IMR-90 (cell line): ENCODE measurements at regions not wholly inside any gene's neighbourhood (a gene's known extent, or its start where the extent isn't known, plus 50 kb on each side); places are given as distances from the start of the nearest gene placed in this dataset.

Experiments used
- ATAC-seq: fragments of 200-7000 bp; cut with Tn5 transposase; 2 replicates; pipeline ENCODE4 v1.9.1; 2020; ENCODE audit warnings: low read depth, mild to moderate bottlenecking, moderate library complexity
- BruUV-seq: library from RNA; stranded (reverse); fragments of 400-500 nt; replicated peaks from 2 replicates; lab custom pipeline; 2021; lab: Mats Ljungman, UMichigan
- CTCF ChIA-PET: fragments of 300-600 bp; formaldehyde crosslinking; extraction: SDS; loops from one replicate; lab custom pipeline; 2021; ENCODE audit warnings: antibody characterized with exemption; lab: Yijun Ruan, JAX
- POLR2A ChIA-PET: fragments of 300-600 bp; sonication (Branson Sonifier 250); formaldehyde crosslinking; loops from one replicate; lab custom pipeline; 2022; ENCODE audit warnings: antibody characterized with exemption; ENCODE audit not compliant: unreplicated experiment; lab: Charles Lee
- DNase-seq: peaks from one replicate; pipeline ENCODE4 v3.0.0; 2013
- H2AFZ ChIP-seq: replicated peaks from 2 replicates; pipeline ENCODE3; 2013; ENCODE audit warnings: low read length, mild to moderate bottlenecking; ENCODE audit not compliant: poor library complexity
- H2AK5ac ChIP-seq: 2 replicates; pipeline ENCODE4 v1.6.1; 2013; ENCODE audit warnings: low read depth, low read length, inconsistent platforms
- H2AK9ac ChIP-seq: replicated peaks from 2 replicates; pipeline ENCODE3; 2013; ENCODE audit warnings: mild to moderate bottlenecking, low read depth, low read length, moderate library complexity; ENCODE audit not compliant: poor library complexity
- H2BK120ac ChIP-seq: 2 replicates; pipeline ENCODE4 v1.6.1; 2013; ENCODE audit warnings: low read depth, low read length, inconsistent platforms
- H2BK15ac ChIP-seq: 3 replicates; pipeline ENCODE4 v1.6.1; 2013; ENCODE audit warnings: low read depth, low read length, inconsistent platforms
- H2BK20ac ChIP-seq: 2 replicates; pipeline ENCODE4 v1.6.1; 2013; ENCODE audit warnings: low read depth, mild to moderate bottlenecking, inconsistent platforms, low read length, moderate library complexity
- H2BK5ac ChIP-seq: 2 replicates; pipeline ENCODE4 v1.6.1; 2013; ENCODE audit warnings: mild to moderate bottlenecking, low read depth, low read length, inconsistent platforms; ENCODE audit not compliant: poor library complexity, severe bottlenecking
- H3K14ac ChIP-seq: replicated peaks from 2 replicates; pipeline ENCODE4 v1.6.1; 2013; ENCODE audit warnings: low read depth, low read length, inconsistent platforms
- H3K18ac ChIP-seq: 2 replicates; pipeline ENCODE4 v1.6.1; 2013; ENCODE audit warnings: low read depth, low read length, control low read depth
- H3K23ac ChIP-seq: 2 replicates; pipeline ENCODE4 v1.6.1; 2013; ENCODE audit warnings: low read depth, low read length, inconsistent platforms
- H3K27ac ChIP-seq: 2 replicates; pipeline ENCODE4 v1.5.1; 2013; ENCODE audit warnings: mild to moderate bottlenecking, control low read depth, low read length; ENCODE audit not compliant: insufficient read depth
- H3K27me3 ChIP-seq: 2 replicates; pipeline ENCODE4 v1.6.1; 2013; ENCODE audit warnings: low read length; ENCODE audit not compliant: control insufficient read depth, insufficient read depth
- H3K36me3 ChIP-seq: 2 replicates; pipeline ENCODE4 v1.6.1; 2013; ENCODE audit warnings: low read length, mixed read lengths; ENCODE audit not compliant: control insufficient read depth, insufficient read depth
- H3K4ac ChIP-seq: 2 replicates; pipeline ENCODE4 v1.6.1; 2013; ENCODE audit warnings: low read depth, low read length, inconsistent platforms
- H3K4me1 ChIP-seq: 2 replicates; pipeline ENCODE4 v1.6.1; 2013; ENCODE audit warnings: low read length, mixed read lengths; ENCODE audit not compliant: control insufficient read depth, insufficient read depth
- H3K4me2 ChIP-seq: 2 replicates; pipeline ENCODE4 v1.6.1; 2013; ENCODE audit warnings: low read depth, mild to moderate bottlenecking, control low read depth, low read length, moderate library complexity
- H3K4me3 ChIP-seq: 2 replicates; pipeline ENCODE4 v1.5.1; 2013; ENCODE audit warnings: low read depth, mild to moderate bottlenecking, control low read depth, low read length, moderate library complexity; ENCODE audit not compliant: insufficient read depth
- H3K56ac ChIP-seq: 2 replicates; pipeline ENCODE4 v1.6.1; 2013; ENCODE audit warnings: low read length, inconsistent platforms; ENCODE audit not compliant: insufficient read depth; ENCODE audit errors: extremely low read depth
- H3K79me1 ChIP-seq, 2 experiments: 2 replicates each; pipeline ENCODE4 v1.6.1; 2013; ENCODE audit warnings: low read length in 2 of 2, inconsistent platforms in 1 of 2, low read depth in 1 of 2
- H3K9ac ChIP-seq: 2 replicates; pipeline ENCODE4 v1.6.1; 2013; ENCODE audit warnings: low read depth, low read length, control low read depth
- H3K9me1 ChIP-seq: 2 replicates; pipeline ENCODE4 v1.6.1; 2013; ENCODE audit warnings: low read length, inconsistent platforms; ENCODE audit not compliant: insufficient read depth
- H3K9me3 ChIP-seq: 2 replicates; pipeline ENCODE4 v1.6.1; 2013; ENCODE audit warnings: low read length; ENCODE audit not compliant: control insufficient read depth, insufficient read depth
- H4K20me1 ChIP-seq: 2 replicates; pipeline ENCODE4 v1.6.1; 2013; ENCODE audit warnings: low read length, inconsistent platforms; ENCODE audit not compliant: insufficient read depth
- H4K5ac ChIP-seq: 2 replicates; pipeline ENCODE4 v1.6.1; 2013; ENCODE audit warnings: mild to moderate bottlenecking, low read depth, low read length, control low read depth
- H4K8ac ChIP-seq, 2 experiments: 2 replicates each; pipeline ENCODE4 v1.6.1; 2013; ENCODE audit warnings: low read depth in 2 of 2, low read length in 2 of 2, control low read depth in 1 of 2, inconsistent platforms in 1 of 2
- H4K91ac ChIP-seq: 2 replicates; pipeline ENCODE4 v1.6.1; 2013; ENCODE audit warnings: low read depth, low read length, inconsistent platforms; ENCODE audit not compliant: insufficient read depth
- CEBPB ChIP-seq: IDR thresholded peaks from 2 replicates; pipeline ENCODE4 v1.6.1; 2012; ENCODE audit warnings: low read depth, low read length, improper control_type of control experiment
- CHD1 ChIP-seq: IDR thresholded peaks from 2 replicates; pipeline ENCODE4 v1.6.1; 2012; ENCODE audit warnings: low read depth, low read length, improper control_type of control experiment
- FOS ChIP-seq: fragments of 150-350 bp; IDR thresholded peaks from 2 replicates; pipeline ENCODE4 v1.6.1; 2016; ENCODE audit warnings: low read depth, low read length
- MAFK ChIP-seq: IDR thresholded peaks from 2 replicates; pipeline ENCODE4 v1.6.1; 2012; ENCODE audit warnings: low read depth, low read length, improper control_type of control experiment
- MAZ ChIP-seq: IDR thresholded peaks from 2 replicates; pipeline ENCODE4 v1.6.1; 2012; ENCODE audit warnings: low read depth, mild to moderate bottlenecking, low read length, improper control_type of control experiment, moderate library complexity, borderline replicate concordance
- MXI1 ChIP-seq: IDR thresholded peaks from 2 replicates; pipeline ENCODE4 v1.6.1; 2012; ENCODE audit warnings: low read depth, mild to moderate bottlenecking, low read length, moderate library complexity, borderline replicate concordance
- RCOR1 ChIP-seq: IDR thresholded peaks from 2 replicates; pipeline ENCODE4 v1.6.1; 2012; ENCODE audit warnings: mild to moderate bottlenecking, low read length, improper control_type of control experiment; ENCODE audit not compliant: insufficient replicate concordance
- RFX5 ChIP-seq: IDR thresholded peaks from 2 replicates; pipeline ENCODE4 v1.8.0; 2012; ENCODE audit warnings: low read depth, mild to moderate bottlenecking, low read length, moderate library complexity
- SMC3 ChIP-seq: fragments of 150-350 bp; IDR thresholded peaks from 2 replicates; pipeline ENCODE4 v1.6.1; 2016; ENCODE audit warnings: low read depth, mild to moderate bottlenecking, antibody characterized with exemption, low read length, moderate library complexity
- WGBS, 2 experiments: methylation state at CpG; one replicate each; pipeline versions ENCODE4 v1.1.5 to v1.1.7; 2013; ENCODE audit warnings: missing lambda C conversion rate in 2 of 2; ENCODE audit not compliant: insufficient read length in 1 of 2; ENCODE audit errors: extremely low coverage in 2 of 2; 5-methylcytosine and 5-hydroxymethylcytosine counted together
- dilution Hi-C: fragments of 300-500 bp; cut with HindIII; formaldehyde crosslinking; loops from one replicate; pipeline ENCODE4 v1.14.3; 2018; ENCODE audit warnings: low sequenced_read_pairs; ENCODE audit not compliant: unreplicated experiment
- in situ Hi-C: fragments of 300-500 bp; cut with MboI; formaldehyde crosslinking; loops from 3 replicates; pipeline ENCODE4 v1.14.3; 2019; ENCODE audit warnings: low sequenced_read_pairs, inconsistent platforms, mixed read lengths
- intact Hi-C: fragments of 100-400 bp; cut with micrococcal nuclease; formaldehyde crosslinking; loops from 2 replicates; pipeline ENCODE4 v1.10.0; 2022
- TF ChIP-seq, protein P1 (sequence below): fragments of 150-350 bp; IDR thresholded peaks from 2 replicates; pipeline ENCODE4 v1.6.1; 2016; ENCODE audit warnings: low read depth, mild to moderate bottlenecking, low read length, moderate library complexity, borderline replicate concordance

DNA sequence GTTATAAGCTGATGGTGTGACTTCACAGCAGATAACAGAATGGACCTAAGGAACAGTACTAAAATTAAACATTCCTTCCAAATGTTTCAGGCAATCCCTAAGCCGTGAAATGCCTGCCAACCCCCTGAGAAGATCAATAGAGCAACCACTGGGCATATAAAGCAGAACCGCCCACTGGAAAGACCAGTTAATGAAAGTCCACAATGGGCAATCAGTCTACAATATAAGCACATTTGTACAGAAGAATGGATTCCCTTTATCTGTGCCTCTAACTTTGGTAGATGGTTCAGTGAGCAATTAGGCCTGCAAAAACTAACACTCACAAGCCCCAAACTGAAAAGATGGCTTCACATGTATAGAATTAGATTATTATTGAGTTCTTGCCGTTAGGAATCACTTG lies 286.6 kb downstream of the UBE3D start:
- no peak overlapping the region for H3K27ac ChIP-seq
- no peak overlapping the region for H2AK9ac ChIP-seq
- in situ Hi-C loops: no loop called here
- no peak overlapping the region for H2BK15ac ChIP-seq
- H2BK20ac ChIP-seq: no peak overlapping the region
- DNase-seq: no peak
- H3K4ac ChIP-seq: no peak overlapping the region
- WGBS, 2 experiments: no CpG with 5 or more reads among the region's 3 CpGs
- no peak overlapping the region for H2AFZ ChIP-seq
- no peaks in the 10 kb centered on the region for H3K4me1 ChIP-seq
- no peak overlapping the region for H2AK5ac ChIP-seq
- CTCF ChIA-PET: no interaction called here
- H3K9me1 ChIP-seq: no peaks in the 10 kb centered on the region
- no peak overlapping the region for H4K91ac ChIP-seq
- H3K79me1 ChIP-seq: no peaks in the 10 kb centered on the region
- H3K9ac ChIP-seq: no peak overlapping the region
- POLR2A ChIA-PET: no interaction called here
- BruUV-seq: no TSS peak
- H3K14ac ChIP-seq: no peak overlapping the region
- dilution Hi-C loops: no loop called here
- no peak overlapping the region for H3K18ac ChIP-seq
- no peak overlapping the region for H2BK120ac ChIP-seq
- TF ChIP-seq RFX5: no peak
- no peak for TF ChIP-seq MAZ
- TF ChIP-seq SMC3: no peak
- no peak for TF ChIP-seq MAFK
- TF ChIP-seq, protein P1, sequence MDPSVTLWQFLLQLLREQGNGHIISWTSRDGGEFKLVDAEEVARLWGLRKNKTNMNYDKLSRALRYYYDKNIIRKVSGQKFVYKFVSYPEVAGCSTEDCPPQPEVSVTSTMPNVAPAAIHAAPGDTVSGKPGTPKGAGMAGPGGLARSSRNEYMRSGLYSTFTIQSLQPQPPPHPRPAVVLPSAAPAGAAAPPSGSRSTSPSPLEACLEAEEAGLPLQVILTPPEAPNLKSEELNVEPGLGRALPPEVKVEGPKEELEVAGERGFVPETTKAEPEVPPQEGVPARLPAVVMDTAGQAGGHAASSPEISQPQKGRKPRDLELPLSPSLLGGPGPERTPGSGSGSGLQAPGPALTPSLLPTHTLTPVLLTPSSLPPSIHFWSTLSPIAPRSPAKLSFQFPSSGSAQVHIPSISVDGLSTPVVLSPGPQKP: no peak
- TF ChIP-seq CHD1: no peak
- no peak for TF ChIP-seq RCOR1
- no peak for TF ChIP-seq MXI1
- no peak for TF ChIP-seq CEBPB
- TF ChIP-seq FOS: no peak
- no peak overlapping the region for H4K5ac ChIP-seq
- H3K56ac ChIP-seq: no peak overlapping the region
- H3K27me3 ChIP-seq: no peaks in the 10 kb centered on the region
- no peaks in the 10 kb centered on the region for H3K9me3 ChIP-seq
- no peak overlapping the region for H3K4me3 ChIP-seq
- no peak overlapping the region for H3K4me2 ChIP-seq
- H3K23ac ChIP-seq: no peak overlapping the region
- H2BK5ac ChIP-seq: no peak overlapping the region
- no peak overlapping the region for H4K8ac ChIP-seq
- intact Hi-C loops: no loop called here
- H3K36me3 ChIP-seq: no peaks in the 10 kb centered on the region
- ATAC-seq: no peak
- no peaks in the 10 kb centered on the region for H4K20me1 ChIP-seq
